NT2/D1 (cell line): ENCODE measurements at regions not wholly inside any gene's neighbourhood (a gene's known extent, or its start where the extent isn't known, plus 50 kb on each side); places are given as distances from the start of the nearest gene placed in this dataset.

Source experiments
- SUZ12 ChIP-seq: IDR thresholded peaks from 2 replicates; pipeline ENCODE4 v1.6.1; 2011; ENCODE audit not compliant: insufficient read length, insufficient read depth; ENCODE audit errors: extremely low read depth
- YY1 ChIP-seq: IDR thresholded peaks from 2 replicates; pipeline ENCODE4 v1.6.1; 2011; ENCODE audit not compliant: insufficient read length, insufficient read depth
- ZNF274 ChIP-seq: IDR thresholded peaks from 2 replicates; pipeline ENCODE4 v1.6.1; 2011; ENCODE audit warnings: mild to moderate bottlenecking, low read depth, low read length

- TF ChIP-seq YY1, result no peak
- no peak for TF ChIP-seq SUZ12
- TF ChIP-seq ZNF274, result no peak
Observed at GRCh38 chr5:4156153-4156552, 560.5 kb downstream of the IRX1 start.
